ENCODE measurements at regions not wholly inside any gene's neighbourhood (a gene's known extent, or its start where the extent isn't known, plus 50 kb on each side); places are given as distances from the start of the nearest gene placed in this dataset.

- Mint-ChIP-seq H3K27me3 (ENCODE audit: insufficient read depth, low read depth, poor library complexity) (no peaks in the 10 kb centered on the region), H3K9me3 (no peaks in the 10 kb centered on the region), H3K4me1 (peaks cover under 1% of the 10 kb centered on the region; the same call in 2 of the 3 replicates), H3K4me3 (no peak overlapping the region), H3K27ac (no peak overlapping the region), H3K36me3 (ENCODE audit: low read depth) (no peaks in the 10 kb centered on the region)
- Histone ChIP-seq H3K4me2 (no peak overlapping the region), H3K36me3 (ENCODE audit: insufficient read depth) (no peaks in the 10 kb centered on the region), H3K9me2 (ENCODE audit: insufficient read depth) (no peaks in the 10 kb centered on the region), H3K4me3 (no peak overlapping the region), H3K4me1 (ENCODE audit: insufficient read depth) (no peaks in the 10 kb centered on the region), H3K79me2 (replicated peaks; ENCODE audit: insufficient read depth) (no peaks in the 10 kb centered on the region), H4K20me1 (replicated peaks; ENCODE audit: insufficient read depth) (no peaks in the 10 kb centered on the region), H3K27me3 (ENCODE audit: insufficient read depth) (no peaks in the 10 kb centered on the region), H3K27ac (ENCODE audit: low read depth) (no peak overlapping the region), H2AFZ (no peak overlapping the region), H3F3A (replicated peaks; ENCODE audit: low read depth) (no peaks in the 10 kb centered on the region)
- TF ChIP-seq, protein P1, sequence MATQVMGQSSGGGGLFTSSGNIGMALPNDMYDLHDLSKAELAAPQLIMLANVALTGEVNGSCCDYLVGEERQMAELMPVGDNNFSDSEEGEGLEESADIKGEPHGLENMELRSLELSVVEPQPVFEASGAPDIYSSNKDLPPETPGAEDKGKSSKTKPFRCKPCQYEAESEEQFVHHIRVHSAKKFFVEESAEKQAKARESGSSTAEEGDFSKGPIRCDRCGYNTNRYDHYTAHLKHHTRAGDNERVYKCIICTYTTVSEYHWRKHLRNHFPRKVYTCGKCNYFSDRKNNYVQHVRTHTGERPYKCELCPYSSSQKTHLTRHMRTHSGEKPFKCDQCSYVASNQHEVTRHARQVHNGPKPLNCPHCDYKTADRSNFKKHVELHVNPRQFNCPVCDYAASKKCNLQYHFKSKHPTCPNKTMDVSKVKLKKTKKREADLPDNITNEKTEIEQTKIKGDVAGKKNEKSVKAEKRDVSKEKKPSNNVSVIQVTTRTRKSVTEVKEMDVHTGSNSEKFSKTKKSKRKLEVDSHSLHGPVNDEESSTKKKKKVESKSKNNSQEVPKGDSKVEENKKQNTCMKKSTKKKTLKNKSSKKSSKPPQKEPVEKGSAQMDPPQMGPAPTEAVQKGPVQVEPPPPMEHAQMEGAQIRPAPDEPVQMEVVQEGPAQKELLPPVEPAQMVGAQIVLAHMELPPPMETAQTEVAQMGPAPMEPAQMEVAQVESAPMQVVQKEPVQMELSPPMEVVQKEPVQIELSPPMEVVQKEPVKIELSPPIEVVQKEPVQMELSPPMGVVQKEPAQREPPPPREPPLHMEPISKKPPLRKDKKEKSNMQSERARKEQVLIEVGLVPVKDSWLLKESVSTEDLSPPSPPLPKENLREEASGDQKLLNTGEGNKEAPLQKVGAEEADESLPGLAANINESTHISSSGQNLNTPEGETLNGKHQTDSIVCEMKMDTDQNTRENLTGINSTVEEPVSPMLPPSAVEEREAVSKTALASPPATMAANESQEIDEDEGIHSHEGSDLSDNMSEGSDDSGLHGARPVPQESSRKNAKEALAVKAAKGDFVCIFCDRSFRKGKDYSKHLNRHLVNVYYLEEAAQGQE (IDR thresholded peaks at IDR 0.05; ENCODE audit: unreplicated experiment): no peak
- TF ChIP-seq, protein P2, sequence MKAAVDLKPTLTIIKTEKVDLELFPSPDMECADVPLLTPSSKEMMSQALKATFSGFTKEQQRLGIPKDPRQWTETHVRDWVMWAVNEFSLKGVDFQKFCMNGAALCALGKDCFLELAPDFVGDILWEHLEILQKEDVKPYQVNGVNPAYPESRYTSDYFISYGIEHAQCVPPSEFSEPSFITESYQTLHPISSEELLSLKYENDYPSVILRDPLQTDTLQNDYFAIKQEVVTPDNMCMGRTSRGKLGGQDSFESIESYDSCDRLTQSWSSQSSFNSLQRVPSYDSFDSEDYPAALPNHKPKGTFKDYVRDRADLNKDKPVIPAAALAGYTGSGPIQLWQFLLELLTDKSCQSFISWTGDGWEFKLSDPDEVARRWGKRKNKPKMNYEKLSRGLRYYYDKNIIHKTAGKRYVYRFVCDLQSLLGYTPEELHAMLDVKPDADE (IDR thresholded peaks at IDR 0.05): no peak
- TF ChIP-seq EZH2 (IDR thresholded peaks at IDR 0.05; ENCODE audit: low read depth, unreplicated experiment) (no peak), CREB1 (CRISPR knock-in tag; IDR thresholded peaks at IDR 0.05; ENCODE audit: low read depth) (no peak), JUNB (IDR thresholded peaks at IDR 0.05; ENCODE audit: unreplicated experiment) (no peak), STAT1 (IDR thresholded peaks at IDR 0.05; ENCODE audit: unreplicated experiment) (no peak)
- ATAC-seq (no peak), DNase-seq (ENCODE audit: low spot score) (no peak)
Observed at GRCh38 chr13:37339386-37339735, 233.9 kb upstream of the CSNK1A1L start.

GRCh38 chr13:37338726-37339385 is 233.4 kb upstream of the CSNK1A1L start:
- Histone ChIP-seq H3K9me2 (ENCODE audit: insufficient read depth) (no peaks in the 10 kb centered on the region), H3K79me2 (replicated peaks; ENCODE audit: insufficient read depth) (no peaks in the 10 kb centered on the region), H4K20me1 (replicated peaks; ENCODE audit: insufficient read depth) (no peaks in the 10 kb centered on the region), H3F3A (replicated peaks; ENCODE audit: low read depth) (no peaks in the 10 kb centered on the region), H3K4me2 (no peak overlapping the region), H3K4me1 (ENCODE audit: insufficient read depth) (no peaks in the 10 kb centered on the region; the same call in 1 of the 2 replicates), H3K36me3 (ENCODE audit: insufficient read depth) (no peaks in the 10 kb centered on the region), H2AFZ (no peak overlapping the region), H3K27ac (ENCODE audit: low read depth) (no peak overlapping the region), H3K4me3 (no peak overlapping the region), H3K27me3 (ENCODE audit: insufficient read depth) (no peaks in the 10 kb centered on the region)
- no peak for DNase-seq (ENCODE audit: low spot score)
- peaks cover 4% of the 10 kb centered on the region; the same call in 2 of the 3 replicates for H3K4me1 Mint-ChIP-seq
- no peaks in the 10 kb centered on the region for H3K9me3 Mint-ChIP-seq
- no peak overlapping the region for H3K27ac Mint-ChIP-seq
- no peaks in the 10 kb centered on the region for H3K36me3 Mint-ChIP-seq (ENCODE audit: low read depth)
- no peak overlapping the region for H3K4me3 Mint-ChIP-seq
- ATAC-seq: no peak
- H3K27me3 Mint-ChIP-seq (ENCODE audit: insufficient read depth, low read depth, poor library complexity): no peaks in the 10 kb centered on the region
- TF ChIP-seq ZNF462 (CRISPR knock-in tag; IDR thresholded peaks at IDR 0.05): no peak

Data from GM23338 (cell line).